ENCODE measurements at regions not wholly inside any gene's neighbourhood (a gene's known extent, or its start where the extent isn't known, plus 50 kb on each side); places are given as distances from the start of the nearest gene placed in this dataset.

DNA sequence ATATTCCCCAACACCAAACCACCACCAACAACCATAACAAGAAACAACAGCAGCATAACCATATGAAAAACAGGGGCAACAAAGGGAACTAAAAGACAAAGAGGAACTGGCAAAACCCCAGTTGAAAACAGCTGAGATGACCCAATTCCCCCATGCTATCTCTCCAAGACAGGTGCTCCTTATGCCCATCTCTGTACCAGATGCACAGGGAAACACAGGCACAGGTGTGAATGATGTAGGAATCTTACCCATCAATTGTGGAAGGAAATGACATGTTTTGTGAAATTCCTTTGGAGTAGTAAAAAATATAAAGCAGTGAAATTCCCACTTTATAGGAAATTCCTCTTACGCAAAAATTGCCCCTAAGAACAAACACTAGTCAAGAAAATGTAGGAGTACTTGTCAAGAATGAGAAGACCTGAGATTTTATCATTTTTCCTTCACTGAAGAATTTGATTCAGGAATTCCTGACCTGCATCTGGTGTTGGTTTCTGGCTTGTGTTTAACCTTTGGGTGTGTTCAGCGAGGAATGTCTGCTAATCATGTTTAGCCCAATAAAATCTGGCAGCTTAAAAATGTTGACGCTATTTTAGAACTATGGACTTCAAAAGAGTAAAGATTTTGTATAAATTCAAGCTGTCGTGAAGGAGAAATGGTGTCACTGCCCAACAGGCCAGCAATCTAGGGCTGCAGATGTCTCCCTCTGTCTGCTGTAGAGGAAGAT, 67.7 kb upstream of the ARHGAP28 start:
- TF ChIP-seq, protein P1, sequence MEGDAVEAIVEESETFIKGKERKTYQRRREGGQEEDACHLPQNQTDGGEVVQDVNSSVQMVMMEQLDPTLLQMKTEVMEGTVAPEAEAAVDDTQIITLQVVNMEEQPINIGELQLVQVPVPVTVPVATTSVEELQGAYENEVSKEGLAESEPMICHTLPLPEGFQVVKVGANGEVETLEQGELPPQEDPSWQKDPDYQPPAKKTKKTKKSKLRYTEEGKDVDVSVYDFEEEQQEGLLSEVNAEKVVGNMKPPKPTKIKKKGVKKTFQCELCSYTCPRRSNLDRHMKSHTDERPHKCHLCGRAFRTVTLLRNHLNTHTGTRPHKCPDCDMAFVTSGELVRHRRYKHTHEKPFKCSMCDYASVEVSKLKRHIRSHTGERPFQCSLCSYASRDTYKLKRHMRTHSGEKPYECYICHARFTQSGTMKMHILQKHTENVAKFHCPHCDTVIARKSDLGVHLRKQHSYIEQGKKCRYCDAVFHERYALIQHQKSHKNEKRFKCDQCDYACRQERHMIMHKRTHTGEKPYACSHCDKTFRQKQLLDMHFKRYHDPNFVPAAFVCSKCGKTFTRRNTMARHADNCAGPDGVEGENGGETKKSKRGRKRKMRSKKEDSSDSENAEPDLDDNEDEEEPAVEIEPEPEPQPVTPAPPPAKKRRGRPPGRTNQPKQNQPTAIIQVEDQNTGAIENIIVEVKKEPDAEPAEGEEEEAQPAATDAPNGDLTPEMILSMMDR (conservative IDR thresholded peaks at IDR 0.05): no peak
- H3K27ac ChIP-seq: no peak overlapping the region

- H3K27ac ChIP-seq: no peak overlapping the region
- TF ChIP-seq, protein P1 (conservative IDR thresholded peaks at IDR 0.05): no peak
Observed at GRCh38 chr18:6666012-6666685, 63.4 kb upstream of the ARHGAP28 start.

DNA sequence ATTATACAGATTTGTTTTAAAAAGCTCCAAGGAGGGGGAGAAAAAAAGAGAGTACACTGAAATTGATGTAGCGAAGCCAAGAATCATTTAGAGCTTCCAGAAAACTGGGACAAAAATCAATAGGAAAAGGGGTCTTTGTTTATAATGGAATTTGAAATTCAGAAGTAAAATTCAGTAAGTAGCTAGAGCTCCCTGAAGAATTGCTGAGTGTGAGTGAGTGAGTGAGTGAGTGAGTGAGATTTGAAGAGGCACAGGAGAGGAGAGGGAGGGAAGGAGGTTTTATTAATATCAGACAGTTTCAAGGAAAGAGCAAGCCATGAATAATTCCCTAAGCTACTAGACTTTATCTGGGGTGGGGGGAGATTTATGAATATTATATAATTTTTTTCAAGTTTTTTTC, 60.7 kb upstream of the ARHGAP28 start:
- TF ChIP-seq, protein P1 (conservative IDR thresholded peaks at IDR 0.05): no peak
- no peak overlapping the region for H3K27ac ChIP-seq

GRCh38 chr18:6672821-6673308, 56.7 kb upstream of the ARHGAP28 start:
- no peak overlapping the region for H3K27ac ChIP-seq
- TF ChIP-seq, protein P1 (conservative IDR thresholded peaks at IDR 0.05): no peak

- TF ChIP-seq, protein P1 (conservative IDR thresholded peaks at IDR 0.05): no peak
- no peak overlapping the region for H3K27ac ChIP-seq
Observed at GRCh38 chr18:6677086-6677485, 52.4 kb upstream of the ARHGAP28 start.

GRCh38 chr18:6679201-6679600, 50.3 kb upstream of the ARHGAP28 start:
- TF ChIP-seq, protein P1 (conservative IDR thresholded peaks at IDR 0.05): no peak
- no peak overlapping the region for H3K27ac ChIP-seq

Data from VCaP (cell line).